KMS-11 (cell line): ENCODE measurements at regions not wholly inside any gene's neighbourhood (a gene's known extent, or its start where the extent isn't known, plus 50 kb on each side); places are given as distances from the start of the nearest gene placed in this dataset.

ENCODE experiments used
- H2AFZ ChIP-seq: fragments of 200-600 bp; sonication (generic); 2 replicates; pipeline ENCODE4 v1.6.1; 2016; ENCODE audit warnings: antibody characterized with exemption, mixed run types, low read depth
- H3K27ac ChIP-seq: fragments of 200-600 bp; sonication (generic); 2 replicates; pipeline ENCODE4 v1.6.1; 2016; ENCODE audit warnings: mild to moderate bottlenecking, mixed run types
- H3K27me3 ChIP-seq: fragments of 200-600 bp; sonication (generic); 2 replicates; pipeline ENCODE4 v1.6.1; 2017; ENCODE audit warnings: mild to moderate bottlenecking, low read depth, mixed run types, moderate library complexity; ENCODE audit not compliant: insufficient read depth
- H3K36me3 ChIP-seq: fragments of 200-600 bp; sonication (generic); 2 replicates; pipeline ENCODE4 v1.6.1; 2017; ENCODE audit warnings: mild to moderate bottlenecking, mixed run types; ENCODE audit not compliant: insufficient read depth
- H3K4me1 ChIP-seq: fragments of 200-600 bp; sonication (generic); 2 replicates; pipeline ENCODE4 v1.6.1; 2016; ENCODE audit warnings: mild to moderate bottlenecking, low read depth, mixed run types; ENCODE audit not compliant: poor library complexity, severe bottlenecking
- H3K4me2 ChIP-seq: fragments of 200-600 bp; sonication (generic); 2 replicates; pipeline ENCODE4 v1.7.0; 2016; ENCODE audit warnings: mild to moderate bottlenecking, mixed run types
- H3K4me3 ChIP-seq: fragments of 200-600 bp; sonication (generic); IDR thresholded peaks from 2 replicates; pipeline ENCODE4 v1.6.1; 2017; ENCODE audit warnings: low read depth, low read length, mixed read lengths; ENCODE audit not compliant: insufficient read depth
- H3K79me2 ChIP-seq: fragments of 200-600 bp; sonication (generic); 2 replicates; pipeline ENCODE4 v1.6.1; 2016; ENCODE audit warnings: low read depth, mixed run types; ENCODE audit not compliant: insufficient read depth
- H3K9ac ChIP-seq: fragments of 200-600 bp; sonication (generic); 2 replicates; pipeline ENCODE4 v1.6.1; 2016; ENCODE audit warnings: mild to moderate bottlenecking, mixed run types
- H4K20me1 ChIP-seq: fragments of 200-600 bp; sonication (generic); 2 replicates; pipeline ENCODE4 v1.6.1; 2016; ENCODE audit warnings: mild to moderate bottlenecking, mixed run types; ENCODE audit not compliant: insufficient read depth
- TF ChIP-seq, protein P1 (sequence below): fragments of 200-600 bp; sonication (generic); conservative IDR thresholded peaks from 2 replicates; pipeline ENCODE4 v1.6.1; 2017; ENCODE audit warnings: low read depth, mild to moderate bottlenecking, antibody characterized with exemption, low read length, moderate library complexity, mixed read lengths

DNA sequence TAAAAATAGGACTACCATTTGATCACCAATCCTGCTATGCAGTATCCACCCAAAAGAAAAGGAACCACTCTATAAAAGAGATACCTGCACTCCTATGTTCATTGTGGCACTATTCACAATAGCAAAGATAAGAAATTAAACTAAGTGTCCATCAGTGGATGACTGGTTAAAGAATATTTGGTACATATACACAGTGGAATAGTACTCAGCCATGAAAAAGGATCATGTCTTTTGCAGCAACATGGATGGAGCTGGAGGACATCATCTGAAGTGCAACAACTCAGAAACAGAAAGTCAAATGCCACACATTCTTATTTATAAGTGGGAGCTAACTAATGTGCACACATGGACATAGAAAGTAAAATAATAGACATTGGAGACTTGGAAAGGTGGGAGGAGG lies 116.4 kb downstream of the PFKFB3 start:
- H3K27ac ChIP-seq: no peak overlapping the region
- no peaks in the 10 kb centered on the region for H3K4me1 ChIP-seq
- no peak overlapping the region for H3K4me3 ChIP-seq
- no peaks in the 10 kb centered on the region for H3K27me3 ChIP-seq
- H3K9ac ChIP-seq: no peak overlapping the region
- H4K20me1 ChIP-seq: no peaks in the 10 kb centered on the region
- H3K4me2 ChIP-seq: no peak overlapping the region
- no peak overlapping the region for H2AFZ ChIP-seq
- H3K36me3 ChIP-seq: no peaks in the 10 kb centered on the region
- TF ChIP-seq, protein P1, sequence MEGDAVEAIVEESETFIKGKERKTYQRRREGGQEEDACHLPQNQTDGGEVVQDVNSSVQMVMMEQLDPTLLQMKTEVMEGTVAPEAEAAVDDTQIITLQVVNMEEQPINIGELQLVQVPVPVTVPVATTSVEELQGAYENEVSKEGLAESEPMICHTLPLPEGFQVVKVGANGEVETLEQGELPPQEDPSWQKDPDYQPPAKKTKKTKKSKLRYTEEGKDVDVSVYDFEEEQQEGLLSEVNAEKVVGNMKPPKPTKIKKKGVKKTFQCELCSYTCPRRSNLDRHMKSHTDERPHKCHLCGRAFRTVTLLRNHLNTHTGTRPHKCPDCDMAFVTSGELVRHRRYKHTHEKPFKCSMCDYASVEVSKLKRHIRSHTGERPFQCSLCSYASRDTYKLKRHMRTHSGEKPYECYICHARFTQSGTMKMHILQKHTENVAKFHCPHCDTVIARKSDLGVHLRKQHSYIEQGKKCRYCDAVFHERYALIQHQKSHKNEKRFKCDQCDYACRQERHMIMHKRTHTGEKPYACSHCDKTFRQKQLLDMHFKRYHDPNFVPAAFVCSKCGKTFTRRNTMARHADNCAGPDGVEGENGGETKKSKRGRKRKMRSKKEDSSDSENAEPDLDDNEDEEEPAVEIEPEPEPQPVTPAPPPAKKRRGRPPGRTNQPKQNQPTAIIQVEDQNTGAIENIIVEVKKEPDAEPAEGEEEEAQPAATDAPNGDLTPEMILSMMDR: no peak
- no peaks in the 10 kb centered on the region for H3K79me2 ChIP-seq

DNA sequence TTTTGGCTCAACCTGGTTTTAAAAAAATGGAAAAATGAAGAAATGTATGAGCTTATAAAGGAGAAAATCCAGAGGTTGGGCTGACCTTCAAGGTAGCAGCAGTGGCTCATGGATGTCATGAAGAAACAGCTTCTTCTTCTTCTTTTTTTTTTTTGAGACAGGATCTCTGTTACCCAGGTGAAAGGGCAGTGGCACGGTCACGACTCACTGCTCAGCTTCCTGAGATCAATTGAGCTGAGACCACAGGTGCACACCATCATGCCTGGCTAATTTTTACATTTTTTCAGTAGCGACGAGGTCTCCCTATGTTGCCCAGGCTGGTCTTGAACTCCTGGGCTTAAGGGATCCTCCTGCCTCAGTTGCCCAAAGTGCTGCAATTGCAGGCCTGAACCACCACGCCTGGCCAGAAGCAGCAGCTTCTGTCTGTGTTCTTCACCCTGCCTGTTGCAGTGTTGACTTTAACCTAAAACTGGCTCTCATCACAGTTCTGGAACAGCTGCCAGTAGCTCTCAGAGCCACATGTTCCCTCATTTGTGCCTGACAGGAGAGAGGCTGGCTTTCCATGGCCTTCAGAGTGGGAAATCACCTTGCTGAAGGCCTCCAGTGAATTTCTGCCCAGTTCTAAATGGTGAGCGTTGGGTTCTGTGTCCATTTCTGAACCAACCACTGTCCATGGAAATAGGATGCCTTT lies 117.7 kb downstream of the PFKFB3 start:
- H3K79me2 ChIP-seq: no peaks in the 10 kb centered on the region
- no peaks in the 10 kb centered on the region for H3K36me3 ChIP-seq
- H3K27ac ChIP-seq: no peak overlapping the region
- TF ChIP-seq, protein P1: no peak
- no peak overlapping the region for H2AFZ ChIP-seq
- no peak overlapping the region for H3K4me3 ChIP-seq
- H4K20me1 ChIP-seq: no peaks in the 10 kb centered on the region
- H3K4me2 ChIP-seq: no peak overlapping the region
- no peak overlapping the region for H3K9ac ChIP-seq
- no peaks in the 10 kb centered on the region for H3K27me3 ChIP-seq
- H3K4me1 ChIP-seq: no peaks in the 10 kb centered on the region

DNA sequence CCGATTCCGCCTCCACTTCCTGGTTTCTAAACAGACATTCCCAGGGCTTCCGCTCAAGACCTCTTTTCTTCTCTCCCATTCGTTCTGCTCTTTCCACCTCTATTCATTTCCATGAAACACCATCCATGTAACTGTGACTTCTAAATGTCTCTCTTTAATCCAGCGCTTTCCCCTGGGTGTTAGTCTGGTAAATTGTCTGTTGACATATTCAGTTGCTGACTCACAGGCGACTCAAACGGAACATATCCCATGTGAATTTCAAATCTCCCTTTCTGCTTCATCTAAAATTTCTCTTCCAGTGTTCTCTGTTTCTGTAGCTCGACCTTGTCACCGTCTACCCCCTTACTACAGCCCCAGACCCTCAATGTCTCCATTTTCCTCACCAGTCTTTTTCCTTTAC lies 119.1 kb downstream of the PFKFB3 start:
- no peak overlapping the region for H3K4me3 ChIP-seq
- TF ChIP-seq, protein P1: no peak
- no peak overlapping the region for H3K4me2 ChIP-seq
- no peaks in the 10 kb centered on the region for H3K27me3 ChIP-seq
- H2AFZ ChIP-seq: no peak overlapping the region
- H3K36me3 ChIP-seq: no peaks in the 10 kb centered on the region
- no peak overlapping the region for H3K9ac ChIP-seq
- H3K27ac ChIP-seq: no peak overlapping the region
- no peaks in the 10 kb centered on the region for H4K20me1 ChIP-seq
- no peaks in the 10 kb centered on the region for H3K4me1 ChIP-seq
- no peaks in the 10 kb centered on the region for H3K79me2 ChIP-seq

DNA sequence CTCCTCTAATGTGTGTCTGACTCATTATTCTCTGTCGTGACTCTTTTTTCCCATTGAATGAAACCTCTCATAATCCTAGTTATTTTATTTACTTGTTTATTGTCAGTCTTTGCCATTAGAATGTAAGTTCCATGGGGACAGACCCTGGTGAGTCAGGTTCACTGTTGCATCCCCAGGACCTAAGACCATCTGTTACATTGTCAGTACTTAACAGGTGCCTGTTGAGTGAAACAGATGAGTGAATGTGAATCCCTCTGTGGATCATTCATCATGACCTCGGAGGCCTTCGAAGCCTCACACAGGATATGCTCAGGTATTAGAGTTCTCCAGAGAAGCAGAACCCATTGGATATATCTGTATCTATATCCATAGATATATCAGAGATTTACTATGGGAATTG lies 120.1 kb downstream of the PFKFB3 start:
- H3K4me1 ChIP-seq: no peaks in the 10 kb centered on the region
- H3K4me2 ChIP-seq: no peak overlapping the region
- H3K36me3 ChIP-seq: no peaks in the 10 kb centered on the region
- no peaks in the 10 kb centered on the region for H4K20me1 ChIP-seq
- H3K27ac ChIP-seq: no peak overlapping the region
- H3K27me3 ChIP-seq: no peaks in the 10 kb centered on the region
- H3K79me2 ChIP-seq: no peaks in the 10 kb centered on the region
- no peak overlapping the region for H3K9ac ChIP-seq
- H3K4me3 ChIP-seq: no peak overlapping the region
- H2AFZ ChIP-seq: no peak overlapping the region
- TF ChIP-seq, protein P1: no peak
